ENCODE measurements at regions not wholly inside any gene's neighbourhood (a gene's known extent, or its start where the extent isn't known, plus 50 kb on each side); places are given as distances from the start of the nearest gene placed in this dataset.

DNA sequence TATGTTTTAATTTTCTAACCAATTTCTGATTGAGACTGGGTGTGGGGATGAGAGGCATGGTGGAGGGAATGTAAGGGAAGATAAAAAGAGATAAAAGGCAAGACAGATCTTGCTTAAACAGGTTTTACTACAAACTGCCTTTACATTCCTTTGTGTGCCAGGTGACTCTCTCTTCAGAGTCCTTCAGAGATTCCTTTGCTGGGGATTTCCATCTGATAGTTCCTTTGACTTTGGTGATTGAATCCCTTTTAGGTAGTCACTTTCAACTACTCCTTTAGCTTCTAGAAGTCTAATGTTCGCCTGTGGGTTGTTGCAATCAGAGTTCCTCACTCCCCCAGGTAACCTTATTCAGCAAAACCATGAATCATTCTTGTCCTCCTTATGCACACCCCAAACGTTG lies 283.3 kb upstream of the MANEA start:
- no peak overlapping the region for H3K56ac ChIP-seq (replicated peaks; ENCODE audit: insufficient read length, low read depth, low read length)
- no peak overlapping the region for H2BK12ac ChIP-seq (ENCODE audit: low read depth, low read length)
- no peak for FAIRE-seq
- H4K5ac ChIP-seq (ENCODE audit: insufficient read length, low read depth, low read length) = no peak overlapping the region
- H4K20me1 ChIP-seq (replicated peaks in 1 of 2; ENCODE audit: control insufficient read depth in 1 of 2, insufficient read depth in 2 of 2, low read length in 2 of 2) = no peaks in the 10 kb centered on the region
- H2BK5ac ChIP-seq (ENCODE audit: low read depth, low read length) = no peak overlapping the region
- no peaks in the 10 kb centered on the region for H3K36me3 ChIP-seq (ENCODE audit: control insufficient read depth in 2 of 4, insufficient read depth in 4 of 4, low read length in 3 of 4)
- H3K4me3 ChIP-seq (ENCODE audit: extremely low read depth in 1 of 4, insufficient read depth in 2 of 4, low read depth in 3 of 4, low read length in 4 of 4) = no peak overlapping the region
- H3K4me2 ChIP-seq (ENCODE audit: insufficient read depth in 1 of 2, low read depth in 2 of 2, low read length in 2 of 2) = 0 out of 4 replicates have a peak overlapping the region, but pooled peaks of 1 of the 2 experiments have one; percentile 29
- no peaks in the 10 kb centered on the region for H3K27me3 ChIP-seq (replicated peaks in 1 of 4; ENCODE audit: control insufficient read depth in 3 of 4, extremely low read depth in 1 of 4, insufficient read depth in 3 of 4, low read length in 3 of 4)
- no peak overlapping the region for H3K27ac ChIP-seq (ENCODE audit: low read depth, low read length)
- no peak overlapping the region for H2BK20ac ChIP-seq (ENCODE audit: low read length)
- H2AFZ ChIP-seq (ENCODE audit: low read length) = peak overlapping the region; percentile 96
- H3K23me2 ChIP-seq (ENCODE audit: low read depth, low read length) = no peaks in the 10 kb centered on the region; the same call in 1 of the 2 replicates
- no peak overlapping the region for H2AK5ac ChIP-seq (ENCODE audit: low read depth, low read length)
- peaks cover 0 to 4% (median 0%) of the 10 kb centered on the region in 4 experiments; a peak in 1 of 7 replicates for H3K4me1 ChIP-seq (replicated peaks in 1 of 4; ENCODE audit: control insufficient read depth in 3 of 4, insufficient read depth in 4 of 4, low read length in 3 of 4)
- no peaks in the 10 kb centered on the region for H3K9me3 ChIP-seq (ENCODE audit: insufficient read depth in 2 of 2, low read depth in 1 of 2, low read length in 1 of 2)
- H3K79me1 ChIP-seq (ENCODE audit: low read depth, low read length) = no peaks in the 10 kb centered on the region
- ChIA-PET CTCF (ENCODE audit: partially characterized antibody) (interaction anchor here (1.0 kb wide), 2 partner anchors 9 to 70 kb away, joined by 4 read pairs; no protein-coding TSS in a partner anchor), POLR2A (ENCODE audit: partially characterized antibody) (no interaction called here)
- H3K4ac ChIP-seq (replicated peaks; ENCODE audit: insufficient read length, low read depth, low read length) = no peak overlapping the region
- H3K9ac ChIP-seq (replicated peaks in 1 of 4; ENCODE audit: extremely low read depth in 1 of 4, low read depth in 3 of 4, low read length in 3 of 4) = no peak overlapping the region
- H3K79me2 ChIP-seq (ENCODE audit: control insufficient read depth in 1 of 2, insufficient read depth in 2 of 2, low read length in 2 of 2) = no peaks in the 10 kb centered on the region
- no peak overlapping the region for H2BK15ac ChIP-seq (ENCODE audit: low read length)
- no peak overlapping the region for H3K23ac ChIP-seq (ENCODE audit: insufficient read length)
- H4K91ac ChIP-seq (replicated peaks; ENCODE audit: insufficient read length, low read length) = no peak overlapping the region
- WGBS, 2 experiments (ENCODE audit: extremely low coverage in 1 of 2, insufficient coverage in 1 of 2, insufficient read length in 1 of 2, insufficient replicate concordance in 2 of 2, low coverage in 1 of 2, low lambda C conversion rate in 2 of 2, missing lambda C conversion rate in 1 of 2) = 77% methylated on average over 2 of the region's 2 CpGs; no CpG with 5 or more reads in 1 of the 2 experiments
- no peak for DNase-seq (ENCODE audit: low read depth in 1 of 2, low spot score in 2 of 2)
- H3K14ac ChIP-seq (ENCODE audit: insufficient read length) = no peak overlapping the region
- no peak overlapping the region for H3K18ac ChIP-seq (ENCODE audit: extremely low read depth, low read length)
- no peak overlapping the region for H2BK120ac ChIP-seq (replicated peaks; ENCODE audit: low read depth, low read length)
- H4K8ac ChIP-seq (ENCODE audit: extremely low read depth, insufficient read depth, low read length) = no peak overlapping the region
- TF ChIP-seq MAFK (IDR thresholded peaks at IDR 0.05; ENCODE audit: low read depth, low read length) (no peak), FOSL1 (IDR thresholded peaks at IDR 0.05; ENCODE audit: insufficient read depth, low read depth, low read length) (no peak), HDAC2 (IDR thresholded peaks at IDR 0.05; ENCODE audit: borderline replicate concordance in 1 of 2, low read depth in 2 of 2, low read length in 2 of 2) (no peak), BRCA1 (IDR thresholded peaks at IDR 0.05; ENCODE audit: low read depth, low read length) (no peak), NANOG (IDR thresholded peaks at IDR 0.05; ENCODE audit: insufficient read depth, low read depth, low read length, poor library complexity, severe bottlenecking) (no peak), CHD2 (IDR thresholded peaks at IDR 0.05; ENCODE audit: low read length) (no peak), SP1 (IDR thresholded peaks at IDR 0.05; ENCODE audit: low read depth, low read length) (0 out of 2 replicates have a peak, but pooled peaks have one; percentile 55), RFX5 (IDR thresholded peaks at IDR 0.05; ENCODE audit: borderline replicate concordance, low read depth, low read length) (no peak), KDM5A (IDR thresholded peaks at IDR 0.05; ENCODE audit: low read length) (no peak), POU5F1 (IDR thresholded peaks at IDR 0.05; ENCODE audit: low read depth, low read length) (no peak), SP4 (IDR thresholded peaks at IDR 0.05; ENCODE audit: low read length) (no peak), EP300 (IDR thresholded peaks at IDR 0.05; ENCODE audit: borderline replicate concordance in 1 of 2, low read depth in 2 of 2, low read length in 2 of 2) (peak in 1 of 2 experiments; percentile 36; a peak in 1 of 3 replicates), ASH2L (IDR thresholded peaks at IDR 0.05; ENCODE audit: low read length) (peak; percentile 90)
- TF ChIP-seq, protein P1, sequence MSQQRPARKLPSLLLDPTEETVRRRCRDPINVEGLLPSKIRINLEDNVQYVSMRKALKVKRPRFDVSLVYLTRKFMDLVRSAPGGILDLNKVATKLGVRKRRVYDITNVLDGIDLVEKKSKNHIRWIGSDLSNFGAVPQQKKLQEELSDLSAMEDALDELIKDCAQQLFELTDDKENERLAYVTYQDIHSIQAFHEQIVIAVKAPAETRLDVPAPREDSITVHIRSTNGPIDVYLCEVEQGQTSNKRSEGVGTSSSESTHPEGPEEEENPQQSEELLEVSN (IDR thresholded peaks at IDR 0.05) = no peak
